CD4-positive, alpha-beta T cell treated with Interleukin-15 for 1 hour (primary cell): ENCODE measurements at regions not wholly inside any gene's neighbourhood (a gene's known extent, or its start where the extent isn't known, plus 50 kb on each side); places are given as distances from the start of the nearest gene placed in this dataset.

Experiments
- DNase-seq: peaks from one replicate; pipeline ENCODE4 v3.0.0-alpha.2; 2020

GRCh38 chr13:34256236-34256635, 438.3 kb downstream of the RFC3 start:
- no peak for DNase-seq

GRCh38 chr13:34257966-34258365, 440.0 kb downstream of the RFC3 start:
- no peak for DNase-seq

GRCh38 chr13:34258646-34259386, 440.9 kb downstream of the RFC3 start:
- DNase-seq: no peak

- no peak for DNase-seq
Measured at GRCh38 chr13:34263681-34264080, 445.7 kb downstream of the RFC3 start.

- DNase-seq: no peak
Measured at GRCh38 chr13:34265046-34265679, 447.2 kb downstream of the RFC3 start.

- DNase-seq: no peak
Measured at GRCh38 chr13:34276764-34277163, 458.8 kb downstream of the RFC3 start.

GRCh38 chr13:34277936-34278335, 460.0 kb downstream of the RFC3 start:
- DNase-seq: no peak

GRCh38 chr13:34278780-34279179, 460.8 kb downstream of the RFC3 start:
- no peak for DNase-seq

- DNase-seq: no peak
Measured at GRCh38 chr13:34290661-34291060, 472.7 kb downstream of the RFC3 start.

- no peak for DNase-seq
Measured at GRCh38 chr13:34294483-34295129, 476.7 kb downstream of the RFC3 start.

- DNase-seq: no peak
Measured at GRCh38 chr13:34300559-34300958, 482.6 kb downstream of the RFC3 start.

- DNase-seq: no peak
Measured at GRCh38 chr13:34302596-34302995, 484.6 kb downstream of the RFC3 start.

- no peak for DNase-seq
Measured at GRCh38 chr13:34303346-34303745, 485.4 kb downstream of the RFC3 start.

GRCh38 chr13:34307607-34308006, 489.7 kb downstream of the RFC3 start:
- no peak for DNase-seq

- DNase-seq: no peak
Measured at GRCh38 chr13:34308725-34309124, 490.8 kb downstream of the RFC3 start.

- DNase-seq: no peak
Measured at GRCh38 chr13:34310539-34310938, 492.6 kb downstream of the RFC3 start.

GRCh38 chr13:34311251-34311650, 493.3 kb downstream of the RFC3 start:
- no peak for DNase-seq

- DNase-seq: no peak
Measured at GRCh38 chr13:34312578-34312977, 494.6 kb downstream of the RFC3 start.

- no peak for DNase-seq
Measured at GRCh38 chr13:34320084-34320483, 502.1 kb downstream of the RFC3 start.

GRCh38 chr13:34322014-34322742, 504.2 kb downstream of the RFC3 start:
- DNase-seq: no peak

GRCh38 chr13:34322743-34323074, 504.8 kb downstream of the RFC3 start:
- no peak for DNase-seq

GRCh38 chr13:34335014-34336007, 517.4 kb downstream of the RFC3 start:
- no peak for DNase-seq
